GM19025 (cell line): ENCODE measurements at regions not wholly inside any gene's neighbourhood (a gene's known extent, or its start where the extent isn't known, plus 50 kb on each side); places are given as distances from the start of the nearest gene placed in this dataset.
"Not testable (repeated sequence)": the region's sequence is repeated elsewhere in the genome, so short reads cannot be mapped to it uniquely, and the experiment has no call there.

ENCODE experiments used
- ATAC-seq: cut with Tn5 transposase; IDR thresholded peaks from one replicate; pipeline ENCODE4 v1.9.1; 2021; ENCODE audit warnings: mild to moderate bottlenecking, low read depth, moderate library complexity; ENCODE audit not compliant: unreplicated experiment

DNA sequence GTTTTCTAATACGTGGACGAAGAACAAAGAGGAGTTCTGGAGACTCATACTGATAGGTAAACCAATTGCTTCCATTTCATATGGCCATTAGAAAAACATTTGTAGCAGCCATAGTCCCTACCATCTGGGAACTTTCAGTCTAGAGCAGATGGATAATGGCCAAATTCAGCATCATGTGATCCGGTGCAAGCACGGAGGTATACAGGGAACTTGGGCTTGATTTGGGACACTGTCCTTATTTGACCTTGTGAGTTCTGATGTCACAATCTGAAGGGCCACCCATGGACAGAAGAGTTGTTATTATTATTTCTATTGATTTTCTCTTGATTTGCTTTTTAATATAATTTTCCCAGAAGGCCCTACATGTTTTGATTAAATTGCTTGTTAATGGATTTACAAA lies 154.6 kb upstream of the ZNF267 start:
- ATAC-seq = no peak

DNA sequence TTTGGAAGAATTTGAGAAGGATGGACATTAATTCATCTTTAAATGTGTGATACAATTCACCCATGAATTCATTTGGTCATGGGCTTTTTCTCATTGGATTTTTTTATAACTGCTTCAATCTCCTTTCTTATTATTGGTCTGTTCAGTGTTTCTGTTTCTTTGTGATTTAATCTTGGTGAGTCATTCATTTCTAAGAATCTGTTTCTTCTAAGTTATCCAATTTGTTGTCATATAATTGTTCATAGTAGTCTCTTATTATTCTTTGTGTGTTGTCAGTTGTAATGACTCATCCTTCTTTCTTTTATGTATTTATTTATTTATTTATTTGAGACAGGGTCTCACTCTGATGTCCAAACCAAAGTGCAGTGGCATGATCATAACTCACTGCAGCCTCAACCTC lies 146.1 kb upstream of the ZNF267 start:
- no peak for ATAC-seq

DNA sequence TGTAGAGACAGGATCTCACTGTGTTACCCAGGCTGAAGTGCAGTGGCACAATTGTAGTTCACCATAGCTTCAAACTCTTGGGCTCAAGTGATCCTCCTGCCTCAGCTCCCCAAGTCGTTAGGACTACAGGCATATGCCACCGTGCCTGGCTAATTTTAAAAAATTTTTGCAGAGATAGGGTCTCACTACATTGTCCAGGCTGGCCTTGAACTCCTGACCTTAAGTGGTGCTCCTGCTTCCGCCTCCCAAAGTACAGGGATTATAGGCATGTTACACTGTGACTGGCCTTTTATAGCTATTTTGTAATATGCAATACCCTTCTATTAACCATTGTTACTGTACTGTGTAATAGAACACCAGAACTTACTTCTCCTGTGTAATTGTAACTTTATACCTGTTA lies 139.3 kb upstream of the ZNF267 start:
- ATAC-seq = no peak

DNA sequence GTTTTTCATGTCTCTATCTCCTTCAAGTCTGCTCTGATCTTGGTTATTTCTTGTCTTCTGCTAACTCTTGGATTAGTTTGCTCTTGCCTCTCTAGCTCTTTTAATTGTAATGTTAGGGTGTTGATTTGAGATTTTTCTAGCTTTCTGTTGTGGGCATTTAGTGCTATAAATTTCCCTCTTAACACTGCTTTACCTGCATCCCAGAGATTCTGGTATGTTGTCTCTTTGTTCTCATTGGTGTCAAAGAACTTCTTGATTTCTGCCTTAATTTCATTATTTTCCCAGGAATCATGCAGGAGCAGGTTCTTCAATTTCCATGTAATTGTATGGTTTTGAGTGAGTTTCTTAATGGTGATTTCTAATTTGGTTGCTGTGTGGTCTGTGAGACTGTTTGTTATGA lies 128.5 kb upstream of the ZNF267 start:
- not testable (repeated sequence) for ATAC-seq

DNA sequence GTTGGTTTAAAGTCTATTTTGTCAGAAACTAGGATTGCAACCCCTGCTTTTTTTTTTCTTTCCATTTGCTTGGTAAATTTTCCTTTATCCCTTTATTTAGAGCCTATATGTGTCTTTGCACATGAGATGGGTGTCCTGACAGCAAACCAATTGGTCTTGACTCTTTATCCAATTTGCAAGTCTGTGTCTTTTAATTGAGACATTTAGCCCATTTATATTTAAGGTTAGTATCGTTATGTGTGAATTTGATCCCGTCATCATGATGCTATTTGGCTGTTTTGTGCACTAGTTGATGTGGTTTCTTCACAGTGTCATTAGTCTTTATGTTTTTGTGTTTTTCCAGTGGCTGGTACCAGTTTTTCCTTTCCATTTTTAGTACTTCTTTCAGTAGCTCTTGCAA lies 127.7 kb upstream of the ZNF267 start:
- ATAC-seq = no peak

DNA sequence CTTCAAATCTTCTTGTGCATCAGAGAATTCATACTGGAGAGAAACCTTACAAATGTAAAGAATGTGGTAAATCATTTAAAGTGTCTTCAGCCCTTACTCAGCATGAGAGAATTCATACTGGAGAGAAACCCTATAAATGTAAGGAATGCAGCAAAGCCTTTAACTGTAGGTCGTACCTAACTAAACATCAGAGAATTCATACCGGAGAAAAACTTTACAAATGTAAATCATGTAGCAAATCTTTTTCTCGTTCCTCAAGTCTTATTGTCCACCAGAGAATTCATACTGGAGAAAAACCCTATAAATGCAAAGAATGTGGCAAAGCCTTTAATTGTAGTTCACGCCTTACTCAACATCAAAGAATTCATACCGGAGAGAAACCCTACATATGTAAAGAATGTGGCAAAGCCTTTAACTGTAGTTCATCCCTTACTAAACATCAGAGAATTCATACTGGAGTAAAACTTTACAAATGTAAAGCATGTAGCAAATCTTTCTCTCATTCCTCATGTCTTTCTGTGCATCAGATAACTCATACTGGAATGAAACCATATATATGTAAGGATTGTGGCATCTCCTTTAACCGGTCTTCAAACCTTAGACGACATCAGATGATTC lies 118.5 kb upstream of the ZNF267 start:
- no peak for ATAC-seq

DNA sequence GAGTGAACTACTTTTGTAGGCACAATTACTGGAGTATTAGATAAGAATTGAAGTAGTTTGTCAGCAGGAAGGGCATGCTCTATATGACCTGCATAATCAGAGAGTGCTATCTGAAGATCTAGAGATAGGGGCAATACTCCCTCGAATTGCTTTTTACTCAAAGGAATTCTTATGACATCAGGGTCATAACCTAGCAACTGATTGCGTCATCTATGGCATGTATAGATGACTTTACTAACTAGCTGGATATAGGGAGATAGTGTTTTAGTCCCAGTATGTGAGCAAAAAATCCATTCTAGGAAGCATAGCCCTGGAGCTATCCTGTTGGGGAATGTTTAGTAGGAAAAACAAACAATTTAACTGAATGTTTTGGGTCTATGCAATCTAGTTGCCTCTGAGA lies 109.5 kb upstream of the ZNF267 start:
- no peak for ATAC-seq

DNA sequence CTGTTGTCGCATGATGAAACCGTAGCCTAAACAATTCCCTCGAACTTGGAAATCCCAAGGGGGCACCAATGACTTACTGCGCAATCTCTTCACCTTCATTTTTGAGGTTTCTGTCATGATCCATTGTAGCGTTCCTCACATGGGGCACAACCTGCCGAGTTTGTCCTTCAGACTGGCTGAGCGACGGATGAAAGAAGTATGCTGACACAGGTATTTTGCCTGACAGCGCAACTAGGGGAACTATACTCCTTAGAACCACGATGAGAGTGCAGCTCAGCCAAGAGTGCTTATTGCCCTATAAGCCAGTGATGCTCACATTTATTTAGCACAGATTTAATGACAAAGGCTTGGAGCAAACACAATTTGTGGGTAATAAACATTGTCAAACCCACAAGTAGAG lies 106.3 kb upstream of the ZNF267 start:
- ATAC-seq = no peak

DNA sequence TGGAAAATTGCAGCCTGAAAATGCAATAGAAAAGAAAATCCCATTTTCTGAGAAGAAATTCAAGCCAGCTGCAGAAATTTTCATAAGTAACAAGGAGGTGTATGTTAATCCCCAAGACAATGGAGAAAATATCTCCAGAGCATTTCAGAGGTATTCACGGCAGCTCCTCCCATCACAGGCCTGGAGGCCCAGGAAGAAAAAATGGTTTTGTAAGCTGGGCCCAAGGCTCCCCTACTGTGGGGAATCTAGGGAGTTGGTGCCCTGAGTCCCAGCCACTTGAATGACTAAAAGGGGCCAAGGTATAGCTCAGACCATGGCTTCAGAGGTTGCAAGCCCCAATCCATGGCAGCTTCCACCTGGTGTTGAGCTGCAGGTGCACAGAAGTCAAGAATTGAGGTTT lies 93.3 kb upstream of the ZNF267 start:
- ATAC-seq = no peak

DNA sequence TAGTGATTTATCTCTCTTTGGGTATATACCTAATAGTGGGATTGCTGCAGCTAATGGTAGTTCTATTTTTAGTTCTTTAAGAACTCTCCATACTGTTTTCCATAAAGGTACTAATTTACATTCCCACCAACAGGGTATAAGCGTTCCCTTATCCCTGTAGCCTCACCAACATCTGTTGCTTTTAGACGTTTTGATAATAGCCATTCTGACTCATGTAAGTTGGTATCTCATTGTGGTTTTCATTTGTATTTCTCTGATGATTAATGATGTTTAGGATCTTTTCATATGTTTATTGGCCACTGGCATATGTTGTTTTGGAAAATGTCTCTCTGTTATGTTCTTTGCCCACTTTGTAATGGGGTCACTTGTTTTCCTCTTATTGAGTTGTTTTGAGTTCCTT lies 88.5 kb upstream of the ZNF267 start:
- ATAC-seq = no peak

DNA sequence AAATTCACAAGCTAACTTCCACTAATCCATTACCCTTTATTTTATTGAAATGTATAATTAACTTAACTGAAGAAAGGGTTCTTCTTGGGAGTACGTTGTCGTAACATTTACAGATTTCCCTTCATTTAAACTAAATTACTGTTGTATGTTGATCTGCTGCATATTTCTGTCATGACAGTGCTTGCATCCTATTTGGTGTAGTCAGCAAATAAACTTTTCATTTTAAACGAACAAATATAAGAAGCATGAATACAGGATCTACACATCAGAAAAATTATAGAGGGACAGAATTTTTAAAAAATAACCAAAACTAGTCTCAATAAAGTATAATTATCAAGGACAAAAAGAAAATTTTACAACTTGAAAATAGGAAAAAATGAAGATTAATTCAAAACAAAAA lies 66.5 kb upstream of the ZNF267 start:
- no peak for ATAC-seq

DNA sequence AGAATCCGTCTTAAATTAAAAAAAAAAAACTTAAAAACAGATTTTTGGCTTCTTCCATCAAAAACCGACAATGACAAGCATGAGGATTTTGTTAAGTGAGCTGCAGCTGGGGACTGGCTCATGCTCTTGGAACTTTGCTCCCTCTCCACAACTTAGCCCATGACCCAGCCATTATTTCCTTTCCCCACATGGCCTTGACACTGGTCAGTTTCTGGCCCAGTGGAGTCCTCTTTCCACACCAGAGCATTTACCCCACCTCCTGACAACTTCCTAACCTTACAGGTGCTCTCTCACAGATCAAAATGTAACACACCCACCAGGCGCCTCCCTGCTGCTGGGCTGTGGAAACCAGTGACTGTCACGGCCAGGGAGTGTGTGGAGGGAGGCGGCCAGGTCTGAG lies 62.7 kb upstream of the ZNF267 start:
- no peak for ATAC-seq

DNA sequence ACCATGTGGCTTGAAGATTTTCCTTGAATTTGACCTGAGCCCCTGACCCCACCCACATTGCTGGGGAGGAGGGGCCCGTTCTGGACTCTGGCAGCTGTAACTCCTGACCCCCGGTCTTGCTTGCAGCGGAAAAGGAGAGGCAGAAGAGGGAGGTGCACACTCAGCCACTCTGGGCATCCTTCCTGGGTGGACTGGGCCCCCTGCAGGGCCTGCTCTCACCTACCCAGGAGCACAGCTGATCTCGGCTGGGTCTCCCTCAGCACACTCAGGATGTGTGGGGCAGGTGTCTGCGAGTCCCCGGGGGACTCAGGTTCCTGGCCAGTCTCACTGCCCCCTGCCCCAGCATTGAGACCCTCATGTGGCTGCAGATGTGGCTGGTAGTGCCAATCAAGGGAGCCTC lies 57.5 kb upstream of the ZNF267 start:
- ATAC-seq = not testable (repeated sequence)

DNA sequence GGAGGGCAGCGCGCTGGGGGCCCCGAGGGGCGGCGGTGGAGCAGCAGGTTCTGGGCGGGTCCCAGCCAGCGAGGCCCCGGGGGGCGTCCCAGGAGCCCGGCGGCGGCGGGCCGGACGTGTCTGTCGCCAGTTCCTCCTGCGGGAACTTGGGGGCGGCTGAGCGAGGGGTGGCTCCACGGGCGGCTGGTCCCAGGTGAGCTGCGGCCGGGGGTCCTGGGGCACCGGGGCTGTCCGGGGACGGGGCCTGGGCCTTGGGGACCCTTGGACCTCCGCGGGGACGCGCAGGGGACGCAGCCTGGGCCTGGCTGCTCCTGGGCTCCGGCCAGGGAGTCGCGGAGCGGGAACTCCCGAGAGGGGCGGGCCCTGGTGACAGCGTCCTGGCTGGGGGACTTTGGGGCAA lies 54.2 kb upstream of the ZNF267 start:
- no peak for ATAC-seq

DNA sequence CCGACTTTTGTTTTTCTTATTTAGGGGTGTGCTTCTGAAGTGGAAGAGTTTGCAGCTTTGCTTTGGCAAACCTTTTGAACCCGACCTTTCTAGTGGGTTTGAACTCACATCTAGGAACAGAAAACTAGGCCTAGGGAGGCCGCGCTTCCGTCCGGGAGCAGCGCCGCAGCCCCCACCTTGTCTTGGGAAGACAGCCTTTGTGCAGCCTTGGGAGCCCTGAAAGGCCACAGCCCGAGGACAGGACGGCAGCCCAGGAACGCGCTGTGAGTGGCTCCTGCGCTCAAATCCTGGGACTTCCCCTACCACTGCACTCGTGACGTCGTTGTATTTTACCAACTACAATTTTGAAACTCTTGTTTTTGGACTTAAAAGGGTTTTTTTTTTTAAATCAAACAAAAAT lies 53.7 kb upstream of the ZNF267 start:
- no peak for ATAC-seq
